ENCODE measurements at regions not wholly inside any gene's neighbourhood (a gene's known extent, or its start where the extent isn't known, plus 50 kb on each side); places are given as distances from the start of the nearest gene placed in this dataset.

DNA sequence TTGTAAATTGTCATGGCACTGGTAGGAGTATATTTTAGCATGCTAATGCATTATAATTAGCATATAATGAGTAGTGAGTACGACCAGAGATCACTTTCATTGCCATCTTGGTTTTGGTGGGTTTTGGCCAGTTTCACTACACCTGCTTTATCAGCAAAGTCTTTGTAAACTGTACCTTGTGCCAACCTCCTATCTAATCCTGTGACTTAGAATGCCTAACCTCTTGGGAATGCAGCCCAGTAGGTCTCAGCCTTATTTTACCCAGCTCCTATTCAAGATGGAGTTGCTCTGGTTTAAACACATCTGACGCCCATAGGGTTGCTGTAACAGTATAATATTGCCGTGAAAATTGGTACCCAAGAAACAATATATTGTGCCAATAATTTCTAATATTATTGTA lies 159.4 kb downstream of the MAGEB5 start:
- no peak for DNase-seq (ENCODE audit: low read depth)

DNA sequence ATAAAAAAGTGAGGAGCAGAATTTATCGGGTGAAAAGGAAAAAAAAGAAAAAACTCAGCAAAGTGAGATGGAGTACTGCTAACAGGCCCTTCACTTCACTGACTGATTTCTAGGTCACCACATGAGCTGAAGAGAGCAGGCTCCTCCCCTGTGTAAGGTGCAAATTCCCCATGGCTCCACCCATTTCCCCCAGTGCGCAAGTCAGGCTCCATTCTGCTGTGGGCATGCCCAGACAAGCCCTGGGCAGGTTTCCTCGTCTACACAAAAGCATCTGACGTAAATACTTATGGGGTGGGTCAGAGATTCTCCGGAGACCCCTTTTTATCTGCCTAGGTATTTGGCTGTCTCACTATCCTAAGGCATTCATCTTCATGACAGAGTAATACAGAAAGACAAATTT lies 157.9 kb downstream of the MAGEB5 start:
- DNase-seq (ENCODE audit: low read depth): no peak

DNA sequence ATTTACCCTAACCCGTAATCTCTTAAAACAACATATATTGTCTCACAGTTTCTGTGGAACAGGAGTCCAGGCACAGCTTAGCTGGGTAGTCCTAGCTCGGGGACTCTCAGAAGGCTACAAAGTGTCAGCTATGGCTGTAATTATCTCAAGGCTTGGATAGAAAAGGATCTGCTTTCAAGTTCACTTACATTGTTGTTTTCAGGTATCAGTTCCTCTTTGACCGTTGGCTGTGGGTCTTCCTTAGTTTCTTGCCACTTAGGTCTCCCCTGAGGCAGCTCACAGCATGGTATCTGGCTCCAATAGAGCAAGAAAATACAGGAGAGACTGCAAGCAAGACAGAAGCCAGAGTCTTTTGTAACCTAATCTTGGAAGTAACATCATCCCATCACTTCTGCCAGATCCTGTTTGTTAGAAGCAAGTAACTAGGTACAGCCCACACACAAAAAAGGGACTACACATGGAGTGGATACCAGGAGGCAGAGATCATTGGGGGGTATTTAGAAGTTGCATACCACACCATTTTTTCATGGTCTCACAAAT lies 137.0 kb downstream of the MAGEB5 start:
- no peak for DNase-seq (ENCODE audit: low read depth)

DNA sequence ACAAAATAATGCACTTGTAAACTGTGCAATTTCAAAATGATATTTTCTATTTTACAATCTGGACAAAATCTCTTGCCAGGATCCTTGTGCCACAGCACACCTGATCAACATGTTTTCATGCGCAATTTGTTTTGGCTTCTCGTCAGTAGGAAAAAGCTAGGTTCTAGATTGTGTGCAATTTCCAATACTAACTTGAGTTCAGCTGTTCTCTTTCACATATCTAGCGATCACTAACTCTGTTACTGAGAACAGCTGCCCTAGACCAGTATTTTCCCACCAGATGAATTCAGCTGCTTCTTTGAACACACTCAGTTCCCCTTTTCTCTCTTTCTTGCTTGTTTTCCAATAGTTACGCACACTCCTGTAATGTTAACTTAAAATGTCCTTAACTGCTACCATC lies 131.2 kb downstream of the MAGEB5 start:
- DNase-seq (ENCODE audit: low read depth): no peak

DNA sequence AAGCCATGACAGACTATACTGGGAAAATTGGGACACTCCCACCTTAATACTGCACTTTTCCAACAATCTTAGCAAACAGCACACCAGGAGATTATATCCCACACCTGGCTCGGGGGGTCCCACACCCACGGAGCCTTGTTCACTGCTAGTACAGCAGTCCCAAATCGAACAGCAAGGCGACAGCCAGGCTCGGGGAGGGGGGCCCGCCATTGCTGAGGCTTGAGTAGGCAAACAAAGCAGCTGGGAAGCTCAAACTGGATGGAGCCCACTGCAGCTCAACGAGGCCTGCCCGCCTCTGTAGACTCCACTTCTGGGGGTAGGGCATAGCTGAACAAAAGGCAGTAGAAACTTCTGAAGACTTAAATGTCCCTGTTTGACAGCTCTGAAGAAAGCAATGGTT lies 118.3 kb downstream of the MAGEB5 start:
- no peak for DNase-seq (ENCODE audit: low read depth)

DNA sequence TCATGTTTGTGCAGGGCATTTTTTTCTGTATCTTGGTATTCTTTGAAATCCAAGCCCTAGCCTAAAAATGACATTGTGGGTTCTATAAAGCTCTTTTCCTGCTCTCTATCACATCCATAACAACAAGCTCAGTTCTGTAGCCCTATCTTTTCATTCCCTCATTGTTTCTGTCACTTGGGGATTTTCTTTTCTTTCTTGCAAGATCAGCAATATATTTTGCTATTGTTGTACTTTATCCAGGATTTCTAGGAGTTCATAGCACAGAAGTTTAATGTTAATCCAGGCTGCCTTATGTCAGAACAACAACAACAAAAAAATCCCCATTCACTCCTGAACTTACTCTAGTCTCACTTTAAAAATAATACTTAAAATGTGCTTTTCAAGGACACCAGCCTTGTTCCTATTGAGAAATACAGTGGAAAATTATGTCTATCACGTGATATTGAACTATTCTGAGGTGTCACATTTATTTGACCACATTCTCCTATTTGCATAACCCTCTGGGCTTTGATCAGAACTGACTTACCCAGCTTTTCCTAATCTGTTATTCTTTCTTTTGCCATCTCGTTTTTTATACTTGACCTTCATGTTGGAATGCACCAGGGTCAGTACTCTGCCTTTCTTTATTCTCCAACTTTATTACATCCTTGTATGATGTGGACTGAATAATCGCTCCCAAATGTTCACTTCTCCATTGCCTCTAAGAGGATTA lies 112.8 kb downstream of the MAGEB5 start:
- no peak for DNase-seq (ENCODE audit: low read depth)

DNA sequence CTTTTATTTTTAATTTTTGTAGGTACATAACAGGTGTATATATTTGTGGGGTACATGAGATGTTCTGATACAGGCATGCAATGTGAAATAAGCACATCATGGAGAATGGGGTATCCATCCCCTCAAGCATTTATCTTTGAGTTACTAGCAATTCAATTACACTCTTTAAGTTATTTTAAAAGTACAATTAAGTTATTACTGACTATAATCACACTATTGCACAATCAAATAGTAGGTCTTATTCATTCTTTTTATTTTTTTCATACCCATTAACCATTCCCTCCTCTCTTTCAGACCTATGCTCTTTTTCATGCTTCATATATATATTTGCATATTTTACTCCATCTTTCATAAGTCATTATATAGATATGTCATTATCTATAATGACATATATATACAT lies 93.3 kb downstream of the MAGEB5 start:
- no peak for DNase-seq (ENCODE audit: low read depth)

DNA sequence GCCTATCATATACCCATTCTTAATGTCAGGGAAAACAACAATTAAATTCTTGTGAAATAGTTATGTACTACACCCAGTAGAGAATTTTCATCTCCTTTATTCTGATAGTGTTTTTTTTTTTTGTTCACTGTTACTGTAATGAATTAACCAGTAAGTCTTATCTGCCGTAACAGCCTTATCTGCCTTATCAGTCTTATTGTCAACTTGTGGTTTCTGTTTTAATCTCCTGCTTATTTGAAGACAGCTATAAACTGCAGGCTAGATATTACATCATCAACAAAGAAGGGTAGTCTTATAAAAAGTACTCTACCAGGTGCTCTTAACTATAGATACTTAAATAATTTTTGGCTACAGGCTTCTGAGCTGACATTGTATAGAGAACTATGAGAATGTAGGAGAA lies 79.5 kb downstream of the MAGEB5 start:
- no peak for DNase-seq (ENCODE audit: low read depth)

DNA sequence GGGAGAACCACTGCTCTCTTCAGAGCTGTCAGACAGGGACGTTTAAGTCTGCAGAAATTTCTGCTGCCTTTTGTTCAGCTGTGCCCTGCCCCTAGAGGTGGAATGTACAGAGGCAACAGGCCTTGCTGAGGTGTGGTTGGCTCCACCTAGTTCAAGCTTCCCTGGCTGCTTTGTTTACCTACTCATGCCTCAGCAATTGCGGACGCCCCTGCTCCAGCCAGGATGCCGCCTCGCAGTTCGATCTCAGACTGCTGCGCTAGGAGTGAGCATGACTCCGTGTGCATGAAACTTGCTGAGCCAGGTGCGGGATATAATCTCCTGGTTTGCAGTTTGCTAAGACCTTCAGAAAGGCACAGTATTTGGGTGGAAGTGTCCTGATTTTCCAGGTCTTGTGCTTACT lies 70.9 kb downstream of the MAGEB5 start:
- no peak for DNase-seq (ENCODE audit: low read depth)
